ENCODE measurements at regions not wholly inside any gene's neighbourhood (a gene's known extent, or its start where the extent isn't known, plus 50 kb on each side); places are given as distances from the start of the nearest gene placed in this dataset.
"Not testable (repeated sequence)": the region's sequence is repeated elsewhere in the genome, so short reads cannot be mapped to it uniquely, and the experiment has no call there.

- 66 to 82% methylated on average over 1 of the region's 1 CpG for WGBS, 2 donors
- intact Hi-C loops (cut with DNase I), result no loop called here
- no peaks in the 10 kb centered on the region for H3K9me3 ChIP-seq
- H3K27ac ChIP-seq, result no peak overlapping the region
- H3K4me3 ChIP-seq, result no peak overlapping the region
- no peaks in the 10 kb centered on the region for H3K27me3 ChIP-seq
- DNase-seq, result no peak
- H3K4me1 ChIP-seq, result no peaks in the 10 kb centered on the region
- H3K36me3 ChIP-seq, result no peaks in the 10 kb centered on the region
- TF ChIP-seq POLR2AphosphoS5 (IDR thresholded peaks at IDR 0.05) (no peak), CTCF (IDR thresholded peaks at IDR 0.05) (no peak), EP300 (IDR thresholded peaks at IDR 0.05) (no peak), POLR2A (IDR thresholded peaks at IDR 0.05) (no peak)
Measured at GRCh38 chr5:87598460-87598859, 185.7 kb upstream of the CCNH start.

- H3K36me3 ChIP-seq, result no peaks in the 10 kb centered on the region
- no peak for DNase-seq
- no peaks in the 10 kb centered on the region for H3K27me3 ChIP-seq
- H3K4me1 ChIP-seq, result no peaks in the 10 kb centered on the region
- intact Hi-C loops (cut with DNase I), result no loop called here
- no peak overlapping the region for H3K27ac ChIP-seq
- no peak overlapping the region for H3K4me3 ChIP-seq
- no peaks in the 10 kb centered on the region for H3K9me3 ChIP-seq
- TF ChIP-seq POLR2AphosphoS5 (IDR thresholded peaks at IDR 0.05), result no peak
- no peak for TF ChIP-seq CTCF (IDR thresholded peaks at IDR 0.05)
- no peak for TF ChIP-seq POLR2A (IDR thresholded peaks at IDR 0.05)
- TF ChIP-seq EP300 (IDR thresholded peaks at IDR 0.05), result no peak
- 77 to 85% methylated on average over 1 of the region's 1 CpG for WGBS, 2 donors
Measured at GRCh38 chr5:87594566-87594965, 181.8 kb upstream of the CCNH start.

GRCh38 chr5:87589587-87589986 is 176.9 kb upstream of the CCNH start:
- Histone ChIP-seq H3K36me3 (no peaks in the 10 kb centered on the region), H3K9me3 (no peaks in the 10 kb centered on the region), H3K4me1 (no peaks in the 10 kb centered on the region), H3K27me3 (no peaks in the 10 kb centered on the region), H3K4me3 (no peak overlapping the region), H3K27ac (no peak overlapping the region)
- no peak for DNase-seq
- no peak for TF ChIP-seq CTCF (IDR thresholded peaks at IDR 0.05)
- no peak for TF ChIP-seq POLR2AphosphoS5 (IDR thresholded peaks at IDR 0.05)
- no peak for TF ChIP-seq EP300 (IDR thresholded peaks at IDR 0.05)
- TF ChIP-seq POLR2A (IDR thresholded peaks at IDR 0.05), result no peak
- intact Hi-C loops (cut with DNase I), result no loop called here
- WGBS, 2 donors, result 73 to 77% methylated on average over 2 of the region's 2 CpGs

DNA sequence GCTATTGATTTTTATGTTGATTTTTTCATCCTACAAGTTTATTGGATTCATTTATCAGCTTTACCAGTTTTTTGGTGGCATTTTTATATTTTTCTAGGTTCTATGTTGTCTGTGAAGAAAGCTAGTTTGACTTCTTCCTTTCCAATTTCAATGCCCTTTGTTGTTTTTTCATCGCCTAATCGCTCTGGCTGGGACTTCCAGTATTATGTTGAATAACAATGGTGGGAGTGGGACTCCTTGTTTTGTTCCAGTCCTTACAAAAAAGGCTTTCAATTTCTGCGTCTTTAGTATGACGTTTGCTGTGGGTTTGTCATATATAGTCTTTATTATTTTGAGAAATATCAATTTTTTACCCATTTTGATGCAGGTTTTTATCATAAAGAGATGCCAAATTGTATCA is 175.6 kb upstream of the CCNH start:
- Histone ChIP-seq H3K36me3 (no peaks in the 10 kb centered on the region), H3K4me3 (no peak overlapping the region), H3K4me1 (no peaks in the 10 kb centered on the region), H3K27me3 (no peaks in the 10 kb centered on the region), H3K27ac (no peak overlapping the region), H3K9me3 (no peaks in the 10 kb centered on the region)
- intact Hi-C loops (cut with DNase I), result no loop called here
- WGBS, 2 donors, result 51 to 79% methylated on average over 4 of the region's 4 CpGs
- TF ChIP-seq CTCF (IDR thresholded peaks at IDR 0.05) (no peak), EP300 (IDR thresholded peaks at IDR 0.05) (no peak), POLR2A (IDR thresholded peaks at IDR 0.05) (no peak), POLR2AphosphoS5 (IDR thresholded peaks at IDR 0.05) (no peak)
- DNase-seq, result no peak

DNA sequence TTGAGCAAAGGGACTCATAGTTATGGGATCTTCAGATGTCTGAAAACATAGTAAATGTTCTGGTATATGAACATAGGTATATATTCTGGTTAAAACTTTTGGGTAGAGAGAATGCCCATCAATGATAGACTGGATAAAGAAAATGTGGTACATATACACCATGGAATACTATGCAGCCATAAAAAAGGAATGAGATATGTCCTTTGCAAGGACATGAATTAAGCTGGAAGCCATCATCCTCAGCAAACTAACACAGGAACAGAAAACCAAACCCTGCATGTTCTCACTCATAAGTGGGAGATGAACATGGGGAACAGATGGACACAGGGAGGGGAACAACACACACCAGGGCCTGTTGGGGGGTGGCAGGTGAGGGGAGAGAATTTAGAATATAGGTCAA is 171.0 kb upstream of the CCNH start:
- intact Hi-C loops (cut with DNase I); DNase-seq; H3K4me1 ChIP-seq: not testable (repeated sequence)

More for the DNA sequence above, 171.0 kb upstream of the CCNH start:
- H3K4me3 ChIP-seq, H3K27ac ChIP-seq, H3K36me3 ChIP-seq, H3K9me3 ChIP-seq, H3K27me3 ChIP-seq: not testable (repeated sequence)

Measured in sigmoid colon (tissue), 6 donors.